ENCODE measurements at regions not wholly inside any gene's neighbourhood (a gene's known extent, or its start where the extent isn't known, plus 50 kb on each side); places are given as distances from the start of the nearest gene placed in this dataset.

- Histone ChIP-seq H3K27ac (ENCODE audit: low read depth) (no peak overlapping the region), H3K4me1 (ENCODE audit: insufficient read depth) (peaks cover 1% of the 10 kb centered on the region), H3K36me3 (ENCODE audit: insufficient read depth) (no peaks in the 10 kb centered on the region), H3K4me3 (ENCODE audit: low read depth, low read length) (no peak overlapping the region)
- 94% methylated on average over 5 of the region's 5 CpGs for WGBS
- DNase-seq (ENCODE audit: extremely low spot score), result no peak
These were observed 56.6 kb upstream of the SCOC start for GRCh38 chr4:140316799-140317198.

- 72% methylated on average over 2 of the region's 2 CpGs for WGBS
- Histone ChIP-seq H3K36me3 (ENCODE audit: insufficient read depth) (no peaks in the 10 kb centered on the region), H3K4me1 (ENCODE audit: insufficient read depth) (peaks cover 1% of the 10 kb centered on the region), H3K27ac (ENCODE audit: low read depth) (no peak overlapping the region), H3K4me3 (ENCODE audit: low read depth, low read length) (no peak overlapping the region)
- DNase-seq (ENCODE audit: extremely low spot score), result no peak
These were observed 57.5 kb upstream of the SCOC start for GRCh38 chr4:140315970-140316369.

- H3K4me3 ChIP-seq (ENCODE audit: low read depth, low read length), result no peak overlapping the region
- 86% methylated on average over 2 of the region's 2 CpGs for WGBS
- H3K27ac ChIP-seq (ENCODE audit: low read depth), result no peak overlapping the region
- H3K4me1 ChIP-seq (ENCODE audit: insufficient read depth), result peaks cover 1% of the 10 kb centered on the region
- H3K36me3 ChIP-seq (ENCODE audit: insufficient read depth), result no peaks in the 10 kb centered on the region
- no peak for DNase-seq (ENCODE audit: extremely low spot score)
These were observed 58.0 kb upstream of the SCOC start for GRCh38 chr4:140315438-140315837.

GRCh38 chr4:140315019-140315418 lies 58.4 kb upstream of the SCOC start:
- H3K36me3 ChIP-seq (ENCODE audit: insufficient read depth), result no peaks in the 10 kb centered on the region
- no peak for DNase-seq (ENCODE audit: extremely low spot score)
- 59% methylated on average over 1 of the region's 1 CpG for WGBS
- H3K27ac ChIP-seq (ENCODE audit: low read depth), result no peak overlapping the region
- peaks cover 1% of the 10 kb centered on the region for H3K4me1 ChIP-seq (ENCODE audit: insufficient read depth)
- no peak overlapping the region for H3K4me3 ChIP-seq (ENCODE audit: low read depth, low read length)

- no peak overlapping the region for H3K4me3 ChIP-seq (ENCODE audit: low read depth, low read length)
- DNase-seq (ENCODE audit: extremely low spot score), result no peak
- 88% methylated on average over 2 of the region's 2 CpGs for WGBS
These were observed 61.3 kb upstream of the SCOC start for GRCh38 chr4:140312100-140312499.

GRCh38 chr4:140311257-140311835 lies 62.1 kb upstream of the SCOC start:
- Histone ChIP-seq H3K36me3 (ENCODE audit: insufficient read depth) (no peaks in the 10 kb centered on the region), H3K27ac (ENCODE audit: low read depth) (no peak overlapping the region), H3K4me3 (ENCODE audit: low read depth, low read length) (no peak overlapping the region), H3K4me1 (ENCODE audit: insufficient read depth) (peaks cover 3% of the 10 kb centered on the region)
- no peak for DNase-seq (ENCODE audit: extremely low spot score)

More at GRCh38 chr4:140312100-140312499, 61.3 kb upstream of the SCOC start:
- peaks cover 3% of the 10 kb centered on the region for H3K4me1 ChIP-seq (ENCODE audit: insufficient read depth)
- no peaks in the 10 kb centered on the region for H3K36me3 ChIP-seq (ENCODE audit: insufficient read depth)
- H3K27ac ChIP-seq (ENCODE audit: low read depth), result no peak overlapping the region

GRCh38 chr4:140309124-140309870 lies 64.1 kb upstream of the SCOC start:
- no peak overlapping the region for H3K4me3 ChIP-seq (ENCODE audit: low read depth, low read length)
- H3K27ac ChIP-seq (ENCODE audit: low read depth), result no peak overlapping the region
- no peak for DNase-seq (ENCODE audit: extremely low spot score)
- H3K4me1 ChIP-seq (ENCODE audit: insufficient read depth), result peaks cover 3% of the 10 kb centered on the region
- H3K36me3 ChIP-seq (ENCODE audit: insufficient read depth), result no peaks in the 10 kb centered on the region
- 84% methylated on average over 1 of the region's 1 CpG for WGBS

- Histone ChIP-seq H3K36me3 (ENCODE audit: insufficient read depth) (no peaks in the 10 kb centered on the region), H3K27ac (ENCODE audit: low read depth) (peak overlapping the region; percentile 31), H3K4me3 (ENCODE audit: low read depth, low read length) (no peak overlapping the region), H3K4me1 (ENCODE audit: insufficient read depth) (peaks cover 3% of the 10 kb centered on the region)
- 37% methylated on average over 11 of the region's 11 CpGs for WGBS
- no peak for DNase-seq (ENCODE audit: extremely low spot score)
These were observed 64.9 kb upstream of the SCOC start for GRCh38 chr4:140308366-140309123.

- DNase-seq (ENCODE audit: extremely low spot score), result no peak
- peaks cover 1% of the 10 kb centered on the region for H3K4me1 ChIP-seq (ENCODE audit: insufficient read depth)
- no peak overlapping the region for H3K27ac ChIP-seq (ENCODE audit: low read depth)
- H3K36me3 ChIP-seq (ENCODE audit: insufficient read depth), result no peaks in the 10 kb centered on the region
- H3K4me3 ChIP-seq (ENCODE audit: low read depth, low read length), result no peak overlapping the region
- WGBS, result 78% methylated on average over 3 of the region's 3 CpGs
These were observed 68.4 kb upstream of the SCOC start for GRCh38 chr4:140305053-140305452.

GRCh38 chr4:140304346-140304745 lies 69.1 kb upstream of the SCOC start:
- peaks cover 1% of the 10 kb centered on the region for H3K4me1 ChIP-seq (ENCODE audit: insufficient read depth)
- DNase-seq (ENCODE audit: extremely low spot score), result no peak
- no peak overlapping the region for H3K27ac ChIP-seq (ENCODE audit: low read depth)
- no peaks in the 10 kb centered on the region for H3K36me3 ChIP-seq (ENCODE audit: insufficient read depth)
- WGBS, result 95% methylated on average over 2 of the region's 2 CpGs
- no peak overlapping the region for H3K4me3 ChIP-seq (ENCODE audit: low read depth, low read length)

- Histone ChIP-seq H3K4me1 (ENCODE audit: insufficient read depth) (no peaks in the 10 kb centered on the region), H3K27ac (ENCODE audit: low read depth) (no peak overlapping the region), H3K4me3 (ENCODE audit: low read depth, low read length) (no peak overlapping the region), H3K36me3 (ENCODE audit: insufficient read depth) (no peaks in the 10 kb centered on the region)
- WGBS, result 76% methylated on average over 7 of the region's 7 CpGs
- no peak for DNase-seq (ENCODE audit: extremely low spot score)
These were observed 71.1 kb upstream of the SCOC start for GRCh38 chr4:140302151-140302859.

- DNase-seq (ENCODE audit: extremely low spot score), result no peak
- Histone ChIP-seq H3K36me3 (ENCODE audit: insufficient read depth) (no peaks in the 10 kb centered on the region), H3K27ac (ENCODE audit: low read depth) (no peak overlapping the region), H3K4me3 (ENCODE audit: low read depth, low read length) (no peak overlapping the region), H3K4me1 (ENCODE audit: insufficient read depth) (no peaks in the 10 kb centered on the region)
- 61% methylated on average over 4 of the region's 4 CpGs for WGBS
These were observed 73.0 kb upstream of the SCOC start for GRCh38 chr4:140300271-140300970.

- no peak overlapping the region for H3K4me3 ChIP-seq (ENCODE audit: low read depth, low read length)
- 92% methylated on average over 7 of the region's 7 CpGs for WGBS
- DNase-seq (ENCODE audit: extremely low spot score), result no peak
These were observed 75.4 kb upstream of the SCOC start for GRCh38 chr4:140298001-140298400.

More at GRCh38 chr4:140298001-140298400, 75.4 kb upstream of the SCOC start:
- no peaks in the 10 kb centered on the region for H3K4me1 ChIP-seq (ENCODE audit: insufficient read depth)
- H3K36me3 ChIP-seq (ENCODE audit: insufficient read depth), result no peaks in the 10 kb centered on the region
- H3K27ac ChIP-seq (ENCODE audit: low read depth), result no peak overlapping the region
